ENCODE measurements at regions not wholly inside any gene's neighbourhood (a gene's known extent, or its start where the extent isn't known, plus 50 kb on each side); places are given as distances from the start of the nearest gene placed in this dataset.

GRCh38 chr2:150404147-150404546 is 83.3 kb downstream of the RND3 start:
- no peaks in the 10 kb centered on the region for H3K79me2 ChIP-seq (ENCODE audit: insufficient read depth)
- POLR2A ChIA-PET: no interaction called here
- DNase-seq: no peak
- CTCF ChIA-PET: interaction anchor here (1.2 kb wide), 1 partner anchor 19 kb away, joined by 3 read pairs; no protein-coding TSS in a partner anchor
- H3K9ac ChIP-seq: no peak overlapping the region
- no peaks in the 10 kb centered on the region for H3K36me3 ChIP-seq (replicated peaks in 1 of 2; ENCODE audit: control insufficient read depth in 1 of 2, insufficient read depth in 2 of 2, low read length in 1 of 2)
- H3K9me2 ChIP-seq: no peaks in the 10 kb centered on the region
- no peak overlapping the region for H3K27ac ChIP-seq (ENCODE audit: low read depth in 2 of 2, low read length in 1 of 2)
- H3K4me3 ChIP-seq (ENCODE audit: low read depth in 2 of 2, low read length in 1 of 2): no peak overlapping the region
- TF ChIP-seq TAF1 (IDR thresholded peaks at IDR 0.05; ENCODE audit: borderline replicate concordance, low read depth, low read length): no peak
- H3K4me1 ChIP-seq (ENCODE audit: control insufficient read depth in 1 of 2, insufficient read depth in 2 of 2, low read depth in 1 of 2, low read length in 1 of 2): no peaks in the 10 kb centered on the region
- no peaks in the 10 kb centered on the region for H3K9me3 ChIP-seq
- H2AFZ ChIP-seq (ENCODE audit: low read depth): 0 out of 2 replicates have a peak overlapping the region, but pooled peaks have one; percentile 63
- H3K27me3 ChIP-seq (ENCODE audit: insufficient read depth): no peaks in the 10 kb centered on the region
- H3F3A ChIP-seq (replicated peaks; ENCODE audit: insufficient read depth): no peaks in the 10 kb centered on the region
- H4K20me1 ChIP-seq (ENCODE audit: insufficient read depth): no peaks in the 10 kb centered on the region
- 87% methylated on average over 3 of the region's 3 CpGs for WGBS (ENCODE audit: low lambda C conversion rate)
- H3K4me2 ChIP-seq: no peak overlapping the region

- Histone ChIP-seq H3K27me3 (ENCODE audit: insufficient read depth) (no peaks in the 10 kb centered on the region), H3F3A (replicated peaks; ENCODE audit: insufficient read depth) (no peaks in the 10 kb centered on the region), H3K36me3 (replicated peaks in 1 of 2; ENCODE audit: control insufficient read depth in 1 of 2, insufficient read depth in 2 of 2, low read length in 1 of 2) (no peaks in the 10 kb centered on the region), H2AFZ (ENCODE audit: low read depth) (0 out of 2 replicates have a peak overlapping the region, but pooled peaks have one; percentile 63), H3K4me1 (ENCODE audit: control insufficient read depth in 1 of 2, insufficient read depth in 2 of 2, low read depth in 1 of 2, low read length in 1 of 2) (no peaks in the 10 kb centered on the region), H3K9ac (no peak overlapping the region), H3K9me2 (no peaks in the 10 kb centered on the region), H3K27ac (ENCODE audit: low read depth in 2 of 2, low read length in 1 of 2) (no peak overlapping the region), H3K4me3 (ENCODE audit: low read depth in 2 of 2, low read length in 1 of 2) (no peak overlapping the region; a peak in 1 of 4 replicates), H3K9me3 (no peaks in the 10 kb centered on the region), H3K4me2 (no peak overlapping the region), H4K20me1 (ENCODE audit: insufficient read depth) (no peaks in the 10 kb centered on the region), H3K79me2 (ENCODE audit: insufficient read depth) (no peaks in the 10 kb centered on the region)
- ChIA-PET CTCF (no interaction called here), POLR2A (no interaction called here)
- WGBS (ENCODE audit: low lambda C conversion rate): 74% methylated on average over 2 of the region's 2 CpGs
- no peak for DNase-seq
- TF ChIP-seq SMC3 (IDR thresholded peaks at IDR 0.05; ENCODE audit: low read depth, low read length): no peak
- no peak for TF ChIP-seq TEAD4 (IDR thresholded peaks at IDR 0.05; ENCODE audit: borderline replicate concordance, insufficient read depth)
- no peak for TF ChIP-seq MXI1 (IDR thresholded peaks at IDR 0.05; ENCODE audit: low read depth, low read length)
Observed at GRCh38 chr2:150403457-150403856, 84.0 kb downstream of the RND3 start.

- Histone ChIP-seq H3K9me2 (no peaks in the 10 kb centered on the region), H3K4me1 (ENCODE audit: control insufficient read depth in 1 of 2, insufficient read depth in 2 of 2, low read depth in 1 of 2, low read length in 1 of 2) (no peaks in the 10 kb centered on the region), H3K27ac (ENCODE audit: low read depth in 2 of 2, low read length in 1 of 2) (no peak overlapping the region), H3K36me3 (replicated peaks in 1 of 2; ENCODE audit: control insufficient read depth in 1 of 2, insufficient read depth in 2 of 2, low read length in 1 of 2) (no peaks in the 10 kb centered on the region), H2AFZ (ENCODE audit: low read depth) (no peak overlapping the region), H4K20me1 (ENCODE audit: insufficient read depth) (no peaks in the 10 kb centered on the region), H3K27me3 (ENCODE audit: insufficient read depth) (no peaks in the 10 kb centered on the region), H3K9me3 (no peaks in the 10 kb centered on the region), H3K4me2 (no peak overlapping the region), H3K79me2 (ENCODE audit: insufficient read depth) (no peaks in the 10 kb centered on the region), H3K4me3 (ENCODE audit: low read depth in 2 of 2, low read length in 1 of 2) (no peak overlapping the region), H3F3A (replicated peaks; ENCODE audit: insufficient read depth) (no peaks in the 10 kb centered on the region), H3K9ac (no peak overlapping the region)
- WGBS (ENCODE audit: low lambda C conversion rate): 77% methylated on average over 3 of the region's 3 CpGs
- POLR2A ChIA-PET: no interaction called here
- CTCF ChIA-PET: no interaction called here
- DNase-seq: no peak
- TF ChIP-seq, protein P1, sequence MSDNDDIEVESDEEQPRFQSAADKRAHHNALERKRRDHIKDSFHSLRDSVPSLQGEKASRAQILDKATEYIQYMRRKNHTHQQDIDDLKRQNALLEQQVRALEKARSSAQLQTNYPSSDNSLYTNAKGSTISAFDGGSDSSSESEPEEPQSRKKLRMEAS (IDR thresholded peaks at IDR 0.05; ENCODE audit: low read depth): no peak
- no peak for TF ChIP-seq ELF1 (IDR thresholded peaks at IDR 0.05)
- TF ChIP-seq SIN3A (IDR thresholded peaks at IDR 0.05; ENCODE audit: borderline replicate concordance, low read depth, low read length): no peak
- no peak for TF ChIP-seq GATA2 (CRISPR knock-in tag; IDR thresholded peaks at IDR 0.05)
- no peak for TF ChIP-seq MEF2A (IDR thresholded peaks at IDR 0.05; ENCODE audit: borderline replicate concordance, low read depth)
- TF ChIP-seq TEAD4 (IDR thresholded peaks at IDR 0.05; ENCODE audit: borderline replicate concordance, insufficient read depth): no peak
- TF ChIP-seq FOXM1 (IDR thresholded peaks at IDR 0.05; ENCODE audit: low read depth): no peak
- TF ChIP-seq CHD2 (IDR thresholded peaks at IDR 0.05; ENCODE audit: low read length, partially characterized antibody): no peak
- no peak for TF ChIP-seq TCF12 (IDR thresholded peaks at IDR 0.05)
- TF ChIP-seq POLR2AphosphoS5 (IDR thresholded peaks at IDR 0.05; ENCODE audit: low read depth, low read length): no peak
- TF ChIP-seq, protein P2, sequence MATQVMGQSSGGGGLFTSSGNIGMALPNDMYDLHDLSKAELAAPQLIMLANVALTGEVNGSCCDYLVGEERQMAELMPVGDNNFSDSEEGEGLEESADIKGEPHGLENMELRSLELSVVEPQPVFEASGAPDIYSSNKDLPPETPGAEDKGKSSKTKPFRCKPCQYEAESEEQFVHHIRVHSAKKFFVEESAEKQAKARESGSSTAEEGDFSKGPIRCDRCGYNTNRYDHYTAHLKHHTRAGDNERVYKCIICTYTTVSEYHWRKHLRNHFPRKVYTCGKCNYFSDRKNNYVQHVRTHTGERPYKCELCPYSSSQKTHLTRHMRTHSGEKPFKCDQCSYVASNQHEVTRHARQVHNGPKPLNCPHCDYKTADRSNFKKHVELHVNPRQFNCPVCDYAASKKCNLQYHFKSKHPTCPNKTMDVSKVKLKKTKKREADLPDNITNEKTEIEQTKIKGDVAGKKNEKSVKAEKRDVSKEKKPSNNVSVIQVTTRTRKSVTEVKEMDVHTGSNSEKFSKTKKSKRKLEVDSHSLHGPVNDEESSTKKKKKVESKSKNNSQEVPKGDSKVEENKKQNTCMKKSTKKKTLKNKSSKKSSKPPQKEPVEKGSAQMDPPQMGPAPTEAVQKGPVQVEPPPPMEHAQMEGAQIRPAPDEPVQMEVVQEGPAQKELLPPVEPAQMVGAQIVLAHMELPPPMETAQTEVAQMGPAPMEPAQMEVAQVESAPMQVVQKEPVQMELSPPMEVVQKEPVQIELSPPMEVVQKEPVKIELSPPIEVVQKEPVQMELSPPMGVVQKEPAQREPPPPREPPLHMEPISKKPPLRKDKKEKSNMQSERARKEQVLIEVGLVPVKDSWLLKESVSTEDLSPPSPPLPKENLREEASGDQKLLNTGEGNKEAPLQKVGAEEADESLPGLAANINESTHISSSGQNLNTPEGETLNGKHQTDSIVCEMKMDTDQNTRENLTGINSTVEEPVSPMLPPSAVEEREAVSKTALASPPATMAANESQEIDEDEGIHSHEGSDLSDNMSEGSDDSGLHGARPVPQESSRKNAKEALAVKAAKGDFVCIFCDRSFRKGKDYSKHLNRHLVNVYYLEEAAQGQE (IDR thresholded peaks at IDR 0.05; ENCODE audit: low read depth, low read length): no peak
- no peak for TF ChIP-seq NRF1 (IDR thresholded peaks at IDR 0.05; ENCODE audit: low read depth, low read length)
- no peak for TF ChIP-seq RFX5 (IDR thresholded peaks at IDR 0.05; ENCODE audit: low read length)
- no peak for TF ChIP-seq MXI1 (IDR thresholded peaks at IDR 0.05; ENCODE audit: low read depth, low read length)
- no peak for TF ChIP-seq RXRA (IDR thresholded peaks at IDR 0.05; ENCODE audit: borderline replicate concordance, low read depth)
- TF ChIP-seq, protein P3, sequence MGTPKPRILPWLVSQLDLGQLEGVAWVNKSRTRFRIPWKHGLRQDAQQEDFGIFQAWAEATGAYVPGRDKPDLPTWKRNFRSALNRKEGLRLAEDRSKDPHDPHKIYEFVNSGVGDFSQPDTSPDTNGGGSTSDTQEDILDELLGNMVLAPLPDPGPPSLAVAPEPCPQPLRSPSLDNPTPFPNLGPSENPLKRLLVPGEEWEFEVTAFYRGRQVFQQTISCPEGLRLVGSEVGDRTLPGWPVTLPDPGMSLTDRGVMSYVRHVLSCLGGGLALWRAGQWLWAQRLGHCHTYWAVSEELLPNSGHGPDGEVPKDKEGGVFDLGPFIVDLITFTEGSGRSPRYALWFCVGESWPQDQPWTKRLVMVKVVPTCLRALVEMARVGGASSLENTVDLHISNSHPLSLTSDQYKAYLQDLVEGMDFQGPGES (IDR thresholded peaks at IDR 0.05; ENCODE audit: low read depth, low read length): no peak
- TF ChIP-seq YY1 (IDR thresholded peaks at IDR 0.05; ENCODE audit: low read depth): no peak
Observed at GRCh38 chr2:150402953-150403352, 84.5 kb downstream of the RND3 start.
